K562 (cell line): ENCODE measurements at regions not wholly inside any gene's neighbourhood (a gene's known extent, or its start where the extent isn't known, plus 50 kb on each side); places are given as distances from the start of the nearest gene placed in this dataset.

ENCODE experiments used
- MEF2A ChIP-seq: IDR thresholded peaks from 2 replicates; pipeline ENCODE4 v1.6.1; 2011; ENCODE audit warnings: low read depth, mild to moderate bottlenecking, low read length, moderate library complexity; ENCODE audit not compliant: control insufficient read depth
- MXI1 ChIP-seq: IDR thresholded peaks from 2 replicates; pipeline ENCODE4 v1.6.1; 2011; ENCODE audit warnings: low read depth, mild to moderate bottlenecking, improper control_type of control experiment, low read length
- RNF219 ChIP-seq: fragments of 250-450 bp; sonication (Bioruptor Pico); IDR thresholded peaks from 2 replicates; pipeline ENCODE4 v1.5.0; 2022; ENCODE audit warnings: mild to moderate bottlenecking
- ZMIZ1 ChIP-seq, 2 experiments: fragments of 150-350 bp in 1 of 2; IDR thresholded peaks; 2 replicates each; pipeline ENCODE4 v1.6.1; 2012 to 2016; ENCODE audit warnings: low read depth in 2 of 2, low read length in 2 of 2, mild to moderate bottlenecking in 1 of 2, moderate library complexity in 1 of 2
- ZNF239 ChIP-seq: fragments of 250-450 bp; sonication (Bioruptor Pico); IDR thresholded peaks from 2 replicates; pipeline ENCODE4 v1.4.0; 2020; ENCODE audit warnings: mild to moderate bottlenecking
- TF ChIP-seq, protein P1 (sequence below): fragments of 250-450 bp; sonication (Bioruptor Pico); IDR thresholded peaks from 2 replicates; pipeline ENCODE4 v1.4.0; 2020; ENCODE audit warnings: mild to moderate bottlenecking, moderate library complexity

DNA sequence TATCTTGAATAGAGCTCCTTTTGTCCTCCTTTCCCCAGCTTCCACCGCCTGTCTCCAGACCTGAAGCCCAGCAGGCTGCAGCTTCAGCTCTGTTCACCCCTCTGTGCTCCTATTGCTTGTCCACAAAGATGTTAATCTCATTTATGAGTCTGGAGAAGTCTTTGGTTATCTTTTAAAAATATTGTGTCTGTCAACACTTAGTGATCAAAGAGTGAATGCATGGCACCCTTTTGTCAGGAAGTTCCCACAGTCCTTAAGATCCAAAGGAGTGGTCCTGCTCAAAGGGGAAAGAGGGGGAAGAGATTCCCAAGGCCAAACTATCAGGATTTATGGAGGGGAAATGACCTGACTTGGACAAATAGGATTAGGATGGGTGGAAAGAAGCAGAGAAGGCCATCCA is 118.9 kb downstream of the ACAA2 start (continued):
- TF ChIP-seq ZMIZ1 (IDR thresholded peaks at IDR 0.05; ENCODE audit: low read depth in 2 of 2, low read length in 2 of 2) (no peak), MXI1 (no peak), RNF219 (no peak), MEF2A (no peak), ZNF239 (CRISPR knock-in tag) (no peak)
- TF ChIP-seq, protein P1, sequence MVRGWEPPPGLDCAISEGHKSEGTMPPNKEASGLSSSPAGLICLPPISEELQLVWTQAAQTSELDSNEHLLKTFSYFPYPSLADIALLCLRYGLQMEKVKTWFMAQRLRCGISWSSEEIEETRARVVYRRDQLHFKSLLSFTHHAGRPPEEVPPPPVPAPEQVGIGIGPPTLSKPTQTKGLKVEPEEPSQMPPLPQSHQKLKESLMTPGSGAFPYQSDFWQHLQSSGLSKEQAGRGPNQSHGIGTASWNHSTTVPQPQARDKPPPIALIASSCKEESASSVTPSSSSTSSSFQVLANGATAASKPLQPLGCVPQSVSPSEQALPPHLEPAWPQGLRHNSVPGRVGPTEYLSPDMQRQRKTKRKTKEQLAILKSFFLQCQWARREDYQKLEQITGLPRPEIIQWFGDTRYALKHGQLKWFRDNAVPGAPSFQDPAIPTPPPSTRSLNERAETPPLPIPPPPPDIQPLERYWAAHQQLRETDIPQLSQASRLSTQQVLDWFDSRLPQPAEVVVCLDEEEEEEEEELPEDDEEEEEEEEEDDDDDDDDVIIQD, result no peak
